HFF-Myc (cell line): ENCODE measurements at regions not wholly inside any gene's neighbourhood (a gene's known extent, or its start where the extent isn't known, plus 50 kb on each side); places are given as distances from the start of the nearest gene placed in this dataset.

Experiments used
- DNase-seq: peaks from one replicate; pipeline ENCODE4 v3.0.0-alpha.2; 2011; ENCODE audit warnings: low read depth; ENCODE audit errors: extremely low read depth
- H3K4me3 ChIP-seq: replicated peaks from 2 replicates; pipeline ENCODE4 v1.5.1; 2011; ENCODE audit warnings: low read depth, mild to moderate bottlenecking, control low read depth, low read length
- TF ChIP-seq, protein P1 (sequence below): IDR thresholded peaks from 2 replicates; pipeline ENCODE4 v1.5.1; 2012; ENCODE audit warnings: mild to moderate bottlenecking, low read depth, low read length, control low read depth; ENCODE audit errors: missing control alignments

DNA sequence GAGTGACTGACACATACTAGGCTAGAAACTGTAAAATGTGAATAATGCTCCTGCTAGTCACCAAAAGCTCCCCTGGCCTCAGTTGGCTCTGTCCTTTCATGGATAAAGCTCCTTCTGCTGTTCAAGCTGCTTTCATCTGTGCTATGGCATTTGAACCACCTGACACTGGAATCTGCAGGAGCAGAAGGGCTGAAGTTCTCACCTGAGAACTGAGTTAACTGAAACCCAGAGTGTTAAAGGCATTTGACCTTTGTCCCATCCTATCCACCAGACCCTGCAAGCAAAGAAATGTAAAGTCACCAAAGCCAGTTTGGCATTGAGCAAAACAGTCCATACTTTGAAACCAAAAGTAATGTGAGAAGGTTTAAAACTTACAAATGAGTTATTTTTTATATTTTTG lies 77.7 kb downstream of the BMP2 start:
- H3K4me3 ChIP-seq = no peak overlapping the region
- TF ChIP-seq, protein P1, sequence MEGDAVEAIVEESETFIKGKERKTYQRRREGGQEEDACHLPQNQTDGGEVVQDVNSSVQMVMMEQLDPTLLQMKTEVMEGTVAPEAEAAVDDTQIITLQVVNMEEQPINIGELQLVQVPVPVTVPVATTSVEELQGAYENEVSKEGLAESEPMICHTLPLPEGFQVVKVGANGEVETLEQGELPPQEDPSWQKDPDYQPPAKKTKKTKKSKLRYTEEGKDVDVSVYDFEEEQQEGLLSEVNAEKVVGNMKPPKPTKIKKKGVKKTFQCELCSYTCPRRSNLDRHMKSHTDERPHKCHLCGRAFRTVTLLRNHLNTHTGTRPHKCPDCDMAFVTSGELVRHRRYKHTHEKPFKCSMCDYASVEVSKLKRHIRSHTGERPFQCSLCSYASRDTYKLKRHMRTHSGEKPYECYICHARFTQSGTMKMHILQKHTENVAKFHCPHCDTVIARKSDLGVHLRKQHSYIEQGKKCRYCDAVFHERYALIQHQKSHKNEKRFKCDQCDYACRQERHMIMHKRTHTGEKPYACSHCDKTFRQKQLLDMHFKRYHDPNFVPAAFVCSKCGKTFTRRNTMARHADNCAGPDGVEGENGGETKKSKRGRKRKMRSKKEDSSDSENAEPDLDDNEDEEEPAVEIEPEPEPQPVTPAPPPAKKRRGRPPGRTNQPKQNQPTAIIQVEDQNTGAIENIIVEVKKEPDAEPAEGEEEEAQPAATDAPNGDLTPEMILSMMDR = no peak
- DNase-seq = no peak

DNA sequence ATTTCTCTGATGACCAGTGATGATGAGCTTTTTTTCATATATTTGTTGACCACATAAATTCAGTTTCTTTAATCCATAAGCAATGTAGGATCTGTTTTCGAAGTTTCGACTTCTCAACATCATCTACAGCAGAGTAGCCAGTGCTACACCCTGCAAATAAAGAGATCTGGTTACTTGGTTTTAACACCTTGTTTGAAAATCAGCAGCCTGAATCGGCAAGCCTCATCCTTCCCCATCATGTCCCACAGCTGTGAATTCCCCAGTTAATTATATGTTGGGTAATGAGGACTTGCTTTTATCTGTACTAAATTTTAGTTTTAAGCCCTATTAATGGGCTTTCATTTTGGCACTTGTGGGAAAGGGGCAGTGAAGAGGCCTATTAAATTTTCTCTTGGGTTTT lies 80.6 kb downstream of the BMP2 start:
- no peak overlapping the region for H3K4me3 ChIP-seq
- TF ChIP-seq, protein P1 = no peak
- DNase-seq = no peak

DNA sequence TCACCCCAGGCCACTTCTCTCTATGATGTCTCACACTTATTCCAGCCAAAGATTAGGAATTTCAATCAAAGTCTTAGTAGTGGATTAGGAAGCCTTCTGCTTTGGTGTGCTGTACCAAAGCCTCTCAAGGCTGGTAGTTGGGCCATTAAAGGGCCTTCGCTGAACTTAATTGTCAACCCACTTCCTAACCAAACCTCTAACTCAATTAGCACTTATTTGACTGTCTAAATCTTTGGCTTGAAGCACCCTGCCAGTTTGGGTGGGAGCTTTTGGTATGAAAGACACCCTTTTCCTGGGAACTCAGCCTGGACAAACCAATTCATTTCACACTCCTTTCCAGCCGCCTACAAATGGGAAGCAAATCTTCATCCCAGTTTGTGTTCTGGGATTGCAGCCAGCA lies 81.5 kb downstream of the BMP2 start:
- TF ChIP-seq, protein P1 = no peak
- no peak overlapping the region for H3K4me3 ChIP-seq
- DNase-seq = no peak

DNA sequence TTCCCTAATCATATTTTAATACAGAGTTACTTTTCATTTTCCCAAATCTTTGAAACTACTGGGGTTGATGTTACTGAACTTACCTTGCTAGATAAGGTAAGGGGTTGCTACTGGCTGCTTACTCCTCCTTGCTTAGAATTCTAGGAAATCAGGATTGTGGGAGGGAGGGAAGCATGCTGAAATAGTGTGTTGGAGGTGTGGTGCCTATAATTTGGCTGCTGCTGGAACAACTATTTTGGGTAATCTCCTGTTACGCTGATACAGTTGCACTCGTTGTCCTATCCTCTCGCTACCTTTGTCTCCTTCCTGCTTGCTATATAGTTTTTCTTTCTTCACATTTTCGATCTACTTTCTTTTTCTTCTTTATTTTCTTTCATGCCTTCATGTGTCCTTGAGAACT lies 83.7 kb downstream of the BMP2 start:
- TF ChIP-seq, protein P1 = no peak
- no peak for DNase-seq
- no peak overlapping the region for H3K4me3 ChIP-seq

DNA sequence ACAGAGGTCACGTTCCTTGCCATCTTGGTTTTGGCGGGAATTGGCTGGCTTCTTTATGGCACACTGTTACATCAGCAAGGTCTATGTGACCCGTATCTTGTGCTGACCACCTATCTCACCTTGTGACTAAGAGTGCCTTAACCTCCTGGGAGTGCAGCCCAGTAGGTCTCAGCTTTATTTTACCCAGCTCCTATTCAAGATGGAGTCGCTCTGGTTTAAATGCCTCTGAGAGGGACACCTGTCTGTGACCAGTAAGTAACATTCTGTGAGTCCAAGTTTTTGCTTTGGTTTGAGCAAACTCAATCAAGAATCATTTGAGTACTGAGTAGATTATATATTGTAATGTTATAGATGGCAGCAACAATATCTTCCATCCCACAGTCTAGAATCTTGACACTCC lies 85.0 kb downstream of the BMP2 start:
- TF ChIP-seq, protein P1 = no peak
- no peak overlapping the region for H3K4me3 ChIP-seq
- no peak for DNase-seq

DNA sequence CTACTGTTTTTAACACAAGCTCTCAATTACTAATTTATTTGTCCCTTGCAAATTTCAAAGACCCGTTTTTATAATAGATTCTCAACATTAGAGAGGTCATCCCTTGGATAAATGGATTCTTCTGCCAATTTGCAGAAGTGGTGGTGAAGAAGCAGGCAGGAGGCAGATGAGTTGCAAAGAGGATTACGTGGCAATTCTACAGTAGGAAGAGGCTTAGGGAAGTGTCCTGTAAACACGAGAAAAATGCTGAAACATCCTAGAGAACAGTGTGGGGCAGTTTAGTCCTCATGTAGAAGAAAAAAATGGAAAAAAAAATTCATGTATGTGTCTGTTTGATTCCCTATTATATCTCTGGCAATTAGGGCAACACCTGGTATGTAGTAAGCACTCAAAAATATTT lies 87.6 kb downstream of the BMP2 start:
- no peak overlapping the region for H3K4me3 ChIP-seq
- TF ChIP-seq, protein P1 = no peak
- DNase-seq = no peak

DNA sequence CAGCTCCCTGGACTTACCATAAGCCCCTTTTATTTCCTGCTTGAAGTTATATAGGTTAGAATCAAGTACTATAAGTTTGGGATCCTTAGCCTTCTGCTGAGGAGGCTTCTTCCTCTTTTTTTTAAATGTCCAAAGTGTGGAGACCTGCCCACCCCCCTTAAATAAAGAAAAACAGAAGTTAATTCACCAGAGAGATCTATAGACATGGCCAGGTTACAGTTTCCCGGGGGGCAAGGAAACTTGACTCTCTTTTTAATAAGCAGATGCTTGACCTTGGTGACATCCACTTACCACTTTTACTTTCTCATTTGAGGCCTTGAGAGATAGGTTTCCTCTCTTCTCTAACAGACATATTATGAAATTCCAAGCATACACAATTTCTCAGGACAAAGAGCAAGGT lies 88.3 kb downstream of the BMP2 start:
- no peak overlapping the region for H3K4me3 ChIP-seq
- DNase-seq = no peak
- TF ChIP-seq, protein P1 = no peak
